Endodermal cell (in vitro differentiated cells): ENCODE measurements at regions not wholly inside any gene's neighbourhood (a gene's known extent, or its start where the extent isn't known, plus 50 kb on each side); places are given as distances from the start of the nearest gene placed in this dataset.
A peak's percentile ranks its signal among the peaks of the same experiment; 100 is the strongest.

Experiments
- DNase-seq: peaks from one replicate; pipeline ENCODE4 v3.0.0-alpha.2; 2017
- H3K27ac ChIP-seq: 2 replicates; pipeline ENCODE4 v1.5.1; 2013; ENCODE audit warnings: mild to moderate bottlenecking, low read depth, low read length, moderate library complexity
- H3K27me3 ChIP-seq: 2 replicates; pipeline ENCODE4 v1.6.1; 2013; ENCODE audit warnings: mild to moderate bottlenecking, low read length, moderate library complexity; ENCODE audit not compliant: insufficient read depth, control insufficient read depth, poor library complexity, severe bottlenecking
- H3K36me3 ChIP-seq: 2 replicates; pipeline ENCODE4 v1.7.0; 2013; ENCODE audit warnings: mild to moderate bottlenecking, low read length, moderate library complexity; ENCODE audit not compliant: control insufficient read depth, insufficient read depth
- H3K4me1 ChIP-seq: one replicate; pipeline ENCODE4 v1.7.0; 2013; ENCODE audit warnings: low read length; ENCODE audit not compliant: control insufficient read depth, insufficient read depth
- H3K4me3 ChIP-seq: 2 replicates; pipeline ENCODE4 v1.5.1; 2013; ENCODE audit warnings: mild to moderate bottlenecking, low read length, moderate library complexity
- H3K9ac ChIP-seq: 2 replicates; pipeline ENCODE4 v1.6.1; 2013; ENCODE audit warnings: mild to moderate bottlenecking, low read length, moderate library complexity; ENCODE audit not compliant: poor library complexity, severe bottlenecking; ENCODE audit errors: extremely low read depth
- H3K9me3 ChIP-seq: 2 replicates; pipeline ENCODE4 v1.6.1; 2013; ENCODE audit warnings: mild to moderate bottlenecking, low read length, moderate library complexity; ENCODE audit not compliant: control insufficient read depth
- H3K27ac Mint-ChIP-seq: 2 replicates; pipeline ENCODE4 v1.8.0; 2020; ENCODE audit warnings: mixed read lengths
- H3K27me3 Mint-ChIP-seq: 2 replicates; pipeline ENCODE4 v1.8.0; 2021; ENCODE audit warnings: mild to moderate bottlenecking, mixed read lengths; ENCODE audit not compliant: insufficient read depth
- H3K36me3 Mint-ChIP-seq: 2 replicates; pipeline ENCODE4 v1.8.0; 2020; ENCODE audit warnings: low read depth, mixed read lengths
- H3K4me1 Mint-ChIP-seq: 2 replicates; pipeline ENCODE4 v1.8.0; 2020; ENCODE audit warnings: mixed read lengths
- H3K4me3 Mint-ChIP-seq: 2 replicates; pipeline ENCODE4 v1.8.0; 2020; ENCODE audit warnings: mild to moderate bottlenecking, moderate library complexity, mixed read lengths
- H3K9me3 Mint-ChIP-seq: 2 replicates; pipeline ENCODE4 v1.8.0; 2020; ENCODE audit warnings: mild to moderate bottlenecking, mixed read lengths
- CTCF ChIP-seq: fragments of 200-600 bp; sonication (generic); conservative IDR thresholded peaks from 2 replicates; pipeline ENCODE4 v1.5.0; 2021; ENCODE audit warnings: antibody characterized with exemption, mild to moderate bottlenecking
- WGBS, 2 experiments: methylation state at CpG; one replicate each; pipeline versions ENCODE4 v1.1.5 to v1.1.7; 2013; ENCODE audit warnings: missing lambda C conversion rate in 2 of 2, mixed read lengths in 1 of 2; ENCODE audit not compliant: insufficient coverage in 1 of 2, insufficient read length in 1 of 2; 5-methylcytosine and 5-hydroxymethylcytosine counted together

GRCh38 chr4:182093935-182094334 lies 149.3 kb upstream of the TENM3 start:
- Histone ChIP-seq H3K4me3 (no peak overlapping the region), H3K4me1 (peaks cover 11% of the 10 kb centered on the region), H3K36me3 (no peaks in the 10 kb centered on the region), H3K27ac (no peak overlapping the region), H3K27me3 (no peaks in the 10 kb centered on the region), H3K9ac (no peak overlapping the region), H3K9me3 (no peaks in the 10 kb centered on the region)
- no peaks in the 10 kb centered on the region for H3K27me3 Mint-ChIP-seq
- H3K4me3 Mint-ChIP-seq, result no peak overlapping the region
- H3K27ac Mint-ChIP-seq, result no peak overlapping the region
- no peak for DNase-seq
- H3K4me1 Mint-ChIP-seq, result peaks cover 27% of the 10 kb centered on the region
- no peaks in the 10 kb centered on the region for H3K9me3 Mint-ChIP-seq
- TF ChIP-seq CTCF, result peak; percentile 23
- 86 to 89% methylated on average over 3 of the region's 3 CpGs for WGBS, 2 experiments
- no peaks in the 10 kb centered on the region for H3K36me3 Mint-ChIP-seq

- no peak overlapping the region for H3K27ac Mint-ChIP-seq
Observed at GRCh38 chr4:182101618-182102017, 141.6 kb upstream of the TENM3 start.

GRCh38 chr4:182102576-182102975 lies 140.6 kb upstream of the TENM3 start:
- Histone ChIP-seq H3K36me3 (no peaks in the 10 kb centered on the region), H3K27me3 (peaks cover 29% of the 10 kb centered on the region), H3K4me1 (peaks cover 7% of the 10 kb centered on the region), H3K9ac (no peak overlapping the region), H3K27ac (no peak overlapping the region), H3K9me3 (no peaks in the 10 kb centered on the region), H3K4me3 (no peak overlapping the region)
- Mint-ChIP-seq H3K9me3 (no peaks in the 10 kb centered on the region), H3K27me3 (no peaks in the 10 kb centered on the region), H3K27ac (no peak overlapping the region), H3K4me1 (peaks cover 10% of the 10 kb centered on the region), H3K4me3 (no peak overlapping the region), H3K36me3 (no peaks in the 10 kb centered on the region)
- no peak for TF ChIP-seq CTCF
- 36 to 50% methylated on average over 1 to 3 of the region's 3 CpGs for WGBS, 2 experiments
- DNase-seq, result no peak

More at GRCh38 chr4:182101618-182102017, 141.6 kb upstream of the TENM3 start:
- H3K27me3 ChIP-seq, result peaks cover 29% of the 10 kb centered on the region
- no peak overlapping the region for H3K4me3 ChIP-seq
- H3K4me1 ChIP-seq, result peaks cover 7% of the 10 kb centered on the region
- TF ChIP-seq CTCF, result no peak
- WGBS, 2 experiments, result 94% methylated on average over 5 to 6 of the region's 8 CpGs
- Mint-ChIP-seq H3K36me3 (no peaks in the 10 kb centered on the region), H3K4me1 (peaks cover 10% of the 10 kb centered on the region), H3K4me3 (no peak overlapping the region), H3K27me3 (no peaks in the 10 kb centered on the region), H3K9me3 (no peaks in the 10 kb centered on the region)
- H3K27ac ChIP-seq, result no peak overlapping the region
- H3K9me3 ChIP-seq, result no peaks in the 10 kb centered on the region
- DNase-seq, result no peak
- H3K9ac ChIP-seq, result no peak overlapping the region
- no peaks in the 10 kb centered on the region for H3K36me3 ChIP-seq
